HEK293 (cell line): ENCODE measurements at regions not wholly inside any gene's neighbourhood (a gene's known extent, or its start where the extent isn't known, plus 50 kb on each side); places are given as distances from the start of the nearest gene placed in this dataset.

Experiments
- CTCF ChIA-PET: fragments of 350-600 bp; formaldehyde crosslinking; extraction: SDS; loops from one replicate; lab custom pipeline; 2021; ENCODE audit warnings: antibody characterized with exemption; lab: Yijun Ruan, JAX
- POLR2A ChIA-PET: fragments of 300-600 bp; formaldehyde crosslinking; extraction: SDS; loops from one replicate; lab custom pipeline; 2020; ENCODE audit warnings: antibody characterized with exemption, inconsistent platforms; lab: Yijun Ruan, JAX
- H3K27ac ChIP-seq: fragments of 200-500 bp; sonication (Bioruptor generic); 2 replicates; pipeline ENCODE4 v1.5.1; 2014; ENCODE audit warnings: low read depth, low read length, control low read depth, inconsistent platforms; ENCODE audit errors: extremely low read depth
- H3K36me3 ChIP-seq, 2 experiments: fragments of 200-500 bp in 1 of 2; sonication (Bioruptor generic) in 1 of 2; 1 replicate in 1 of 2; 2 replicates in 1 of 2; pipeline ENCODE4 v1.5.1; 2014 to 2017; ENCODE audit warnings: inconsistent platforms in 2 of 2, low read length in 2 of 2; ENCODE audit not compliant: control insufficient read depth in 2 of 2, insufficient read depth in 1 of 2
- H3K4me1 ChIP-seq: fragments of 200-500 bp; sonication (Bioruptor generic); 2 replicates; pipeline ENCODE4 v1.5.1; 2014; ENCODE audit warnings: mild to moderate bottlenecking, low read length, inconsistent platforms; ENCODE audit not compliant: control insufficient read depth, insufficient read depth
- H3K4me3 ChIP-seq: 2 replicates; pipeline ENCODE4 v1.5.1; 2011; ENCODE audit warnings: low read depth, mild to moderate bottlenecking, control low read depth, low read length, moderate library complexity
- H3K9me3 ChIP-seq: fragments of 200-500 bp; sonication (Bioruptor generic); 2 replicates; pipeline ENCODE4 v1.5.1; 2014; ENCODE audit warnings: low read depth, low read length, inconsistent platforms; ENCODE audit not compliant: control insufficient read depth, insufficient read depth
- BCL11B ChIP-seq: fragments of 450-650 bp; formaldehyde crosslinking; IDR thresholded peaks from 2 replicates; pipeline ENCODE4 v1.5.1; 2016; ENCODE audit warnings: low read depth, missing biosample characterization, missing genetic modification characterization
- KLF7 ChIP-seq: fragments of 450-650 bp; formaldehyde crosslinking; IDR thresholded peaks from 2 replicates; pipeline ENCODE4 v1.5.1; 2016; ENCODE audit warnings: missing biosample characterization, missing genetic modification characterization, borderline replicate concordance
- SCRT2 ChIP-seq: fragments of 450-650 bp; formaldehyde crosslinking; IDR thresholded peaks from 2 replicates; pipeline ENCODE4 v1.5.1; 2016; ENCODE audit warnings: missing biosample characterization, missing genetic modification characterization
- ZBTB1 ChIP-seq: fragments of 450-650 bp; formaldehyde crosslinking; IDR thresholded peaks from 2 replicates; pipeline ENCODE4 v1.5.1; 2016; ENCODE audit warnings: missing biosample characterization, missing genetic modification characterization
- ZFP41 ChIP-seq: fragments of 450-650 bp; formaldehyde crosslinking; IDR thresholded peaks from 2 replicates; pipeline ENCODE4 v1.5.1; 2016; ENCODE audit warnings: missing biosample characterization, missing genetic modification characterization, borderline replicate concordance
- ZNF112 ChIP-seq: fragments of 450-650 bp; formaldehyde crosslinking; IDR thresholded peaks from 2 replicates; pipeline ENCODE4 v1.5.0; 2017; ENCODE audit warnings: missing biosample characterization, missing genetic modification characterization
- ZNF146 ChIP-seq: fragments of 450-650 bp; formaldehyde crosslinking; IDR thresholded peaks from 2 replicates; pipeline ENCODE4 v1.5.1; 2016; ENCODE audit warnings: missing biosample characterization, missing genetic modification characterization
- ZNF157 ChIP-seq: fragments of 450-650 bp; formaldehyde crosslinking; IDR thresholded peaks from 2 replicates; pipeline ENCODE4 v1.5.1; 2016; ENCODE audit warnings: missing biosample characterization, missing genetic modification characterization
- ZNF221 ChIP-seq: fragments of 450-650 bp; formaldehyde crosslinking; IDR thresholded peaks from 2 replicates; pipeline ENCODE4 v1.5.1; 2017; ENCODE audit warnings: missing biosample characterization, missing genetic modification characterization, borderline replicate concordance
- ZNF26 ChIP-seq: fragments of 450-650 bp; formaldehyde crosslinking; IDR thresholded peaks from 2 replicates; pipeline ENCODE4 v1.5.1; 2016; ENCODE audit warnings: missing biosample characterization, missing genetic modification characterization
- ZNF311 ChIP-seq: fragments of 450-650 bp; formaldehyde crosslinking; IDR thresholded peaks from 2 replicates; pipeline ENCODE4 v1.5.1; 2017; ENCODE audit warnings: missing biosample characterization, missing genetic modification characterization, borderline replicate concordance
- ZNF488 ChIP-seq: fragments of 450-650 bp; formaldehyde crosslinking; IDR thresholded peaks from 2 replicates; pipeline ENCODE4 v1.5.1; 2016; ENCODE audit warnings: missing biosample characterization, missing genetic modification characterization
- ZNF501 ChIP-seq: fragments of 450-650 bp; formaldehyde crosslinking; IDR thresholded peaks from 2 replicates; pipeline ENCODE4 v1.5.1; 2016; ENCODE audit warnings: missing biosample characterization, missing genetic modification characterization
- ZNF548 ChIP-seq: fragments of 450-650 bp; formaldehyde crosslinking; IDR thresholded peaks from 2 replicates; pipeline ENCODE4 v1.5.1; 2016; ENCODE audit warnings: missing biosample characterization, missing genetic modification characterization
- ZNF560 ChIP-seq: fragments of 450-650 bp; formaldehyde crosslinking; IDR thresholded peaks from 2 replicates; pipeline ENCODE4 v1.5.1; 2017; ENCODE audit warnings: missing biosample characterization, missing genetic modification characterization, borderline replicate concordance
- ZNF596 ChIP-seq: fragments of 450-650 bp; IDR thresholded peaks from 2 replicates; pipeline ENCODE4 v1.5.0; 2018; ENCODE audit warnings: missing biosample characterization, mild to moderate bottlenecking, missing genetic modification characterization, moderate library complexity
- ZNF670 ChIP-seq: fragments of 450-650 bp; formaldehyde crosslinking; IDR thresholded peaks from 2 replicates; pipeline ENCODE4 v1.5.1; 2016; ENCODE audit warnings: missing biosample characterization, missing genetic modification characterization, low read depth
- ZNF704 ChIP-seq: fragments of 450-650 bp; formaldehyde crosslinking; IDR thresholded peaks from 2 replicates; pipeline ENCODE4 v1.5.1; 2016; ENCODE audit warnings: missing biosample characterization, missing genetic modification characterization
- ZNF776 ChIP-seq: fragments of 450-650 bp; formaldehyde crosslinking; IDR thresholded peaks from 2 replicates; pipeline ENCODE4 v1.5.0; 2017; ENCODE audit warnings: missing biosample characterization, missing genetic modification characterization, borderline replicate concordance
- ZNF785 ChIP-seq: fragments of 450-650 bp; formaldehyde crosslinking; IDR thresholded peaks from 2 replicates; pipeline ENCODE4 v1.5.1; 2016; ENCODE audit warnings: missing biosample characterization, missing genetic modification characterization

GRCh38 chr6:153539602-153540001, 408.5 kb upstream of the RGS17 start:
- TF ChIP-seq ZNF311 (no peak), ZNF488 (tag by site-specific recombination) (no peak), ZNF596 (tag by site-specific recombination) (no peak), SCRT2 (tag by site-specific recombination) (no peak), ZNF548 (tag by site-specific recombination) (no peak), ZFP41 (tag by site-specific recombination) (no peak), ZNF501 (tag by site-specific recombination) (no peak), ZNF26 (tag by site-specific recombination) (no peak), ZNF704 (no peak)
- ChIA-PET CTCF (interaction anchor here (0.5 kb wide), 1 partner anchor 802 kb away, joined by 3 read pairs; no protein-coding TSS in a partner anchor), POLR2A (no interaction called here)
- Histone ChIP-seq H3K27ac (no peak overlapping the region), H3K4me1 (no peaks in the 10 kb centered on the region), H3K36me3 (no peaks in the 10 kb centered on the region), H3K9me3 (no peaks in the 10 kb centered on the region), H3K4me3 (no peak overlapping the region)

GRCh38 chr6:153538491-153538890, 407.4 kb upstream of the RGS17 start:
- H3K4me1 ChIP-seq: no peaks in the 10 kb centered on the region
- POLR2A ChIA-PET: no interaction called here
- no peak overlapping the region for H3K27ac ChIP-seq
- TF ChIP-seq ZNF112 (no peak), ZNF146 (no peak), KLF7 (tag by site-specific recombination) (no peak), ZNF26 (tag by site-specific recombination) (no peak), ZNF560 (tag by site-specific recombination) (no peak), ZNF596 (tag by site-specific recombination) (no peak), ZNF221 (no peak), BCL11B (no peak), ZNF670 (no peak), ZNF776 (tag by site-specific recombination) (no peak), ZNF157 (tag by site-specific recombination) (no peak), ZNF785 (tag by site-specific recombination) (no peak), ZBTB1 (no peak)
- CTCF ChIA-PET: no interaction called here
- H3K36me3 ChIP-seq: no peaks in the 10 kb centered on the region
- H3K4me3 ChIP-seq: no peak overlapping the region
- H3K9me3 ChIP-seq: no peaks in the 10 kb centered on the region
